SU-DHL-6 (cell line): ENCODE measurements at regions not wholly inside any gene's neighbourhood (a gene's known extent, or its start where the extent isn't known, plus 50 kb on each side); places are given as distances from the start of the nearest gene placed in this dataset.

ENCODE experiments used
- EZH2phosphoT487 ChIP-seq: fragments of 200-600 bp; sonication (generic), shearing (Covaris generic); conservative IDR thresholded peaks from 2 replicates; pipeline ENCODE4 v1.6.1; 2018; ENCODE audit warnings: mild to moderate bottlenecking, antibody characterized with exemption, low read length, moderate library complexity, mixed read lengths
- TF ChIP-seq, protein P1 (sequence below): fragments of 200-600 bp; sonication (generic); IDR thresholded peaks from one replicate; pipeline ENCODE4 v1.5.1; 2017; ENCODE audit warnings: antibody characterized with exemption, mild to moderate bottlenecking, low read length, moderate library complexity; ENCODE audit not compliant: insufficient read depth, poor library complexity, severe bottlenecking

DNA sequence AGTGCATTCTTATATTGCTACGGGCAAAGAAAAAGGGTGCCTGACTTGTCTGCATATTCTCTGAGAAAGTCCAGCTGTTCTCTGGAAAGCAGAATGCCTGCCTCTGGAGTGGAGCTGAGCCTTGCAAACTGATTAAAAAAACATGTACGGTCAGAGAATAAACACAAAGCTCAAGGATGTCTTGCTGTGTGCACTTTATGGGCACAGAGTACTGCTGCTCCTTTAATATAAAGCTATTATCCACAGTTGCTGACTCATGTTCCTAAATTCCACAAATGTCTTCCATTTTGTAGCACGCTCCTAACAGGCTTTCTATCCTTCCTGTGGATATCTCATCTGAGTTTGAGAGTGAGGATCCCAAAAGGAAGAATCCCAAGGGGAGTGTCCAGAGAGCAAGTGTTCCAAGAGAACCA lies 229.0 kb downstream of the MREG start:
- TF ChIP-seq, protein P1, sequence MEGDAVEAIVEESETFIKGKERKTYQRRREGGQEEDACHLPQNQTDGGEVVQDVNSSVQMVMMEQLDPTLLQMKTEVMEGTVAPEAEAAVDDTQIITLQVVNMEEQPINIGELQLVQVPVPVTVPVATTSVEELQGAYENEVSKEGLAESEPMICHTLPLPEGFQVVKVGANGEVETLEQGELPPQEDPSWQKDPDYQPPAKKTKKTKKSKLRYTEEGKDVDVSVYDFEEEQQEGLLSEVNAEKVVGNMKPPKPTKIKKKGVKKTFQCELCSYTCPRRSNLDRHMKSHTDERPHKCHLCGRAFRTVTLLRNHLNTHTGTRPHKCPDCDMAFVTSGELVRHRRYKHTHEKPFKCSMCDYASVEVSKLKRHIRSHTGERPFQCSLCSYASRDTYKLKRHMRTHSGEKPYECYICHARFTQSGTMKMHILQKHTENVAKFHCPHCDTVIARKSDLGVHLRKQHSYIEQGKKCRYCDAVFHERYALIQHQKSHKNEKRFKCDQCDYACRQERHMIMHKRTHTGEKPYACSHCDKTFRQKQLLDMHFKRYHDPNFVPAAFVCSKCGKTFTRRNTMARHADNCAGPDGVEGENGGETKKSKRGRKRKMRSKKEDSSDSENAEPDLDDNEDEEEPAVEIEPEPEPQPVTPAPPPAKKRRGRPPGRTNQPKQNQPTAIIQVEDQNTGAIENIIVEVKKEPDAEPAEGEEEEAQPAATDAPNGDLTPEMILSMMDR, result no peak
- TF ChIP-seq EZH2phosphoT487, result no peak
